LoVo (cell line): ENCODE measurements at regions not wholly inside any gene's neighbourhood (a gene's known extent, or its start where the extent isn't known, plus 50 kb on each side); places are given as distances from the start of the nearest gene placed in this dataset.
"Not testable (repeated sequence)": the region's sequence is repeated elsewhere in the genome, so short reads cannot be mapped to it uniquely, and the experiment has no call there.

ENCODE experiments used
- DNase-seq: peaks from one replicate; pipeline ENCODE4 v3.0.0-alpha.2; 2016; ENCODE audit warnings: low spot score

- no peak for DNase-seq
Measured at GRCh38 chr16:10232757-10233156, 50.5 kb upstream of the GRIN2A start.

- DNase-seq, result no peak
Measured at GRCh38 chr16:10239640-10240039, 57.4 kb upstream of the GRIN2A start.

GRCh38 chr16:10240854-10241613 lies 58.8 kb upstream of the GRIN2A start:
- no peak for DNase-seq

- DNase-seq, result no peak
Measured at GRCh38 chr16:10242097-10242496, 59.9 kb upstream of the GRIN2A start.

- DNase-seq, result no peak
Measured at GRCh38 chr16:10242916-10243315, 60.7 kb upstream of the GRIN2A start.

- no peak for DNase-seq
Measured at GRCh38 chr16:10245002-10245401, 62.8 kb upstream of the GRIN2A start.

GRCh38 chr16:10250137-10250828 lies 68.1 kb upstream of the GRIN2A start:
- peak; percentile 73 for DNase-seq

- no peak for DNase-seq
Measured at GRCh38 chr16:10252155-10252554, 69.9 kb upstream of the GRIN2A start.

- DNase-seq, result no peak
Measured at GRCh38 chr16:10253409-10253808, 71.2 kb upstream of the GRIN2A start.

- DNase-seq, result no peak
Measured at GRCh38 chr16:10255728-10256127, 73.5 kb upstream of the GRIN2A start.

- peak; percentile 57 for DNase-seq
Measured at GRCh38 chr16:10256784-10257641, 74.8 kb upstream of the GRIN2A start.

- DNase-seq, result not testable (repeated sequence)
Measured at GRCh38 chr16:10257642-10258251, 75.5 kb upstream of the GRIN2A start.

GRCh38 chr16:10258930-10259603 lies 76.8 kb upstream of the GRIN2A start:
- DNase-seq, result not testable (repeated sequence)

- DNase-seq, result no peak
Measured at GRCh38 chr16:10261077-10261476, 78.8 kb upstream of the GRIN2A start.

- not testable (repeated sequence) for DNase-seq
Measured at GRCh38 chr16:10261526-10261925, 79.3 kb upstream of the GRIN2A start.

- DNase-seq, result no peak
Measured at GRCh38 chr16:10262377-10263132, 80.3 kb upstream of the GRIN2A start.

GRCh38 chr16:10265770-10266615 lies 83.8 kb upstream of the GRIN2A start:
- no peak for DNase-seq

GRCh38 chr16:10266809-10267208 lies 84.6 kb upstream of the GRIN2A start:
- no peak for DNase-seq

GRCh38 chr16:10269632-10270031 lies 87.4 kb upstream of the GRIN2A start:
- DNase-seq, result no peak
